Psoas muscle (tissue), 7 donors: ENCODE measurements at regions not wholly inside any gene's neighbourhood (a gene's known extent, or its start where the extent isn't known, plus 50 kb on each side); places are given as distances from the start of the nearest gene placed in this dataset.

ENCODE experiments used
- ATAC-seq, 4 donors: fragments of 200-7000 bp; cut with Tn5 transposase; one replicate each; pipeline ENCODE4 v1.9.1; 2020; ENCODE audit warnings: moderate library complexity in 3 of 4, mild to moderate bottlenecking in 2 of 4
- DNase-seq, 2 donors: peaks; one replicate each; pipeline ENCODE4 v3.0.0-alpha.2; 2020
- H3K27ac ChIP-seq: fragments of 200-600 bp; one replicate; pipeline ENCODE4 v1.8.0; 2022
- H3K27me3 ChIP-seq, 3 donors: fragments of 200-600 bp in 1 of 3; one replicate each; pipeline versions ENCODE4 v1.6.1 to v1.8.0; 2013 to 2022; ENCODE audit warnings: low read length in 2 of 3, mild to moderate bottlenecking in 2 of 3, moderate library complexity in 1 of 3; ENCODE audit not compliant: insufficient read depth in 3 of 3
- H3K36me3 ChIP-seq, 2 donors: fragments of 200-600 bp in 1 of 2; one replicate each; pipeline versions ENCODE4 v1.6.1 to v1.8.0; 2013 to 2022; ENCODE audit warnings: low read depth in 1 of 2, mild to moderate bottlenecking in 1 of 2, moderate library complexity in 1 of 2; ENCODE audit not compliant: insufficient read depth in 1 of 2
- H3K4me1 ChIP-seq: fragments of 200-600 bp; one replicate; pipeline ENCODE4 v1.8.0; 2022
- H3K4me3 ChIP-seq: fragments of 200-600 bp; one replicate; pipeline ENCODE4 v1.8.0; 2022; ENCODE audit warnings: mild to moderate bottlenecking
- H3K9me3 ChIP-seq: fragments of 200-600 bp; one replicate; pipeline ENCODE4 v1.8.0; 2022
- WGBS, 3 donors: extraction: QIAGEN DNeasy Blood & Tissue Kit; methylation state at CpG; one replicate each; pipeline versions ENCODE4 v1.1.6 to v1.1.7; 2013; 5-methylcytosine and 5-hydroxymethylcytosine counted together
- intact Hi-C, 2 donors: fragments of 100-400 bp; cut with DNase I; formaldehyde crosslinking; loops; one replicate each; pipeline versions ENCODE4 v1.11.0 to v1.14.2; 2022
- TF ChIP-seq, protein P1 (sequence below): fragments of 200-600 bp; IDR thresholded peaks from one replicate; pipeline ENCODE4 v1.8.0; 2022; ENCODE audit warnings: antibody characterized with exemption
- donor health status: healthy with polysubstance abuse.
- donor health status: DM: no; HTN: no; CAD: no; lungs with moderate emphysema.
- donor health status: Bipolar disorder and iron deficiency.
- donor health status: healthy.
- donor health status: DM: yes; HTN: yes; CAD: no.
- donor health status: DM: no; HTN: no; CAD: no.
- donor health status: DM: yes; HTN: yes; CAD: no.

DNA sequence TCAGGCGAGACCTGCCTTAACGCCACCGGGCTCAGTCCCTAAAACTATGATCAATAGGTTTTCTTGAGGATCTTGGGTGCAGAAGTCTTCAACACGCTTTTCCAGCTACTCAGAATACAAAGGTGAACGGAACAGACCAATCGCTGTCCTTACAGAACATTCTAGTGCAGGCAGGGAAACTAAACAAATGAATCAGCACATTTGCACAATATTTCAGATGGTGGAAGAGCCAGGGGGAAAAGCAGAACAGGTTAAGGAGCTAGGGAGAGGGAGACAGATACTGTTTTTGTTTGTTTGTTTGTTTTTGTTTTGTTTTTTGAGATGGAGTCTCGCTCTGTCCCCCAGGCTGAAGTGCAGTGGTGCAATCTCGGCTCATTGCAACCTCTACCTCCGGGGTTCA, 271.1 kb downstream of the TFAP2C start:
- Histone ChIP-seq H3K36me3 (no peaks in the 10 kb centered on the region), H3K4me1 (no peaks in the 10 kb centered on the region), H3K9me3 (no peaks in the 10 kb centered on the region), H3K27ac (no peak overlapping the region), H3K4me3 (no peak overlapping the region), H3K27me3 (no peaks in the 10 kb centered on the region)
- intact Hi-C loops = no loop called here
- TF ChIP-seq, protein P1, sequence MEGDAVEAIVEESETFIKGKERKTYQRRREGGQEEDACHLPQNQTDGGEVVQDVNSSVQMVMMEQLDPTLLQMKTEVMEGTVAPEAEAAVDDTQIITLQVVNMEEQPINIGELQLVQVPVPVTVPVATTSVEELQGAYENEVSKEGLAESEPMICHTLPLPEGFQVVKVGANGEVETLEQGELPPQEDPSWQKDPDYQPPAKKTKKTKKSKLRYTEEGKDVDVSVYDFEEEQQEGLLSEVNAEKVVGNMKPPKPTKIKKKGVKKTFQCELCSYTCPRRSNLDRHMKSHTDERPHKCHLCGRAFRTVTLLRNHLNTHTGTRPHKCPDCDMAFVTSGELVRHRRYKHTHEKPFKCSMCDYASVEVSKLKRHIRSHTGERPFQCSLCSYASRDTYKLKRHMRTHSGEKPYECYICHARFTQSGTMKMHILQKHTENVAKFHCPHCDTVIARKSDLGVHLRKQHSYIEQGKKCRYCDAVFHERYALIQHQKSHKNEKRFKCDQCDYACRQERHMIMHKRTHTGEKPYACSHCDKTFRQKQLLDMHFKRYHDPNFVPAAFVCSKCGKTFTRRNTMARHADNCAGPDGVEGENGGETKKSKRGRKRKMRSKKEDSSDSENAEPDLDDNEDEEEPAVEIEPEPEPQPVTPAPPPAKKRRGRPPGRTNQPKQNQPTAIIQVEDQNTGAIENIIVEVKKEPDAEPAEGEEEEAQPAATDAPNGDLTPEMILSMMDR = no peak
- ATAC-seq (no peak), DNase-seq (no peak)
- 80 to 86% (median 85%) methylated on average over 9 of the region's 9 CpGs for WGBS, 3 donors

DNA sequence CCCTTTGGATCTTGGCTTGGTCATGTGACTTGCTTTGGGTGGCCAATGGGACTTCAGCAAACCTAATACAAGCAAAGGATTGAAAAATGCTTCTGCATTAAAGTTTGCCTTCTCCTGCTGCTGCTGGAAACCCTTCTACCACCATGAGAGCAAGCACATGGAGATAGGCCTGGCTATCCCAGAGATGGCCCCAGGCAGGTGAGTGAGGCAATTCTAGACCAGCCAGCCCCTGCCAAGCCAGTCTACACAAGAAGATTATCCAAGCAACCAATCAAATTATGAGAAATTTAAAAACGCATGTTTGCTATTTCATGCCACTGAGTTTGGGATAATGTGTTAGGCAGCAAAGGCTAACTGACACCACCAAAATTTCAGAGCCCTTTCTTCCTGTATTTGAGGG, 274.3 kb downstream of the TFAP2C start:
- intact Hi-C loops = no loop called here
- H3K4me1 ChIP-seq = no peaks in the 10 kb centered on the region
- 0 to 46% (median 29%) methylated on average over 1 of the region's 1 CpG for WGBS, 3 donors

DNA sequence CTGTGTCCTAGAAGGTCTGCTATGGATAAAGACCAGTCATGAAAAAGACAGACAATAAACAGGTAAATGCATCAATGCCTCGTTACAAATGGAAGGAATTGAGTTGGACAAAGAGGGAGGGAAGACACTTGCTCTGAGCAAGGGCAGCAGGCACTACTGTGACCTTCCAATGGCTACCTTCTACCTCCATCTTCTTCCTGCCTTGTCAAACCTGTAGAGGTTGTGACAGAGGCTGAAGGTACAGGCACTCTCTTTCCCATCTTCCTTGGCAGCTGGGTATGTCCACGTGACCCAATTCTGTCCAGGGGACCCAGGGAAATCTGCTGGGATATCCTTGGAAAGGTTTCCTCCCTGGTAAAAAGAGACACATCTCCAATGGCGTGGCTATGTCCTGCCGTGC, 274.8 kb downstream of the TFAP2C start:
- 47 to 53% (median 49%) methylated on average over 4 of the region's 4 CpGs for WGBS, 3 donors
- H3K4me3 ChIP-seq = no peak overlapping the region
- no peak for ATAC-seq
- H3K4me1 ChIP-seq = no peaks in the 10 kb centered on the region
- no peaks in the 10 kb centered on the region for H3K9me3 ChIP-seq
- no peaks in the 10 kb centered on the region for H3K36me3 ChIP-seq
- TF ChIP-seq, protein P1 = no peak
- H3K27me3 ChIP-seq = peaks cover 0 to 2% (median 1%) of the 10 kb centered on the region in 3 donors
- intact Hi-C loops = no loop called here
- no peak overlapping the region for H3K27ac ChIP-seq
- no peak for DNase-seq

More for the DNA sequence above, 274.3 kb downstream of the TFAP2C start:
- Histone ChIP-seq H3K27me3 (no peaks in the 10 kb centered on the region), H3K36me3 (no peaks in the 10 kb centered on the region), H3K9me3 (no peaks in the 10 kb centered on the region), H3K4me3 (no peak overlapping the region), H3K27ac (no peak overlapping the region)
- no peak for DNase-seq
- ATAC-seq = no peak
- TF ChIP-seq, protein P1 = no peak

DNA sequence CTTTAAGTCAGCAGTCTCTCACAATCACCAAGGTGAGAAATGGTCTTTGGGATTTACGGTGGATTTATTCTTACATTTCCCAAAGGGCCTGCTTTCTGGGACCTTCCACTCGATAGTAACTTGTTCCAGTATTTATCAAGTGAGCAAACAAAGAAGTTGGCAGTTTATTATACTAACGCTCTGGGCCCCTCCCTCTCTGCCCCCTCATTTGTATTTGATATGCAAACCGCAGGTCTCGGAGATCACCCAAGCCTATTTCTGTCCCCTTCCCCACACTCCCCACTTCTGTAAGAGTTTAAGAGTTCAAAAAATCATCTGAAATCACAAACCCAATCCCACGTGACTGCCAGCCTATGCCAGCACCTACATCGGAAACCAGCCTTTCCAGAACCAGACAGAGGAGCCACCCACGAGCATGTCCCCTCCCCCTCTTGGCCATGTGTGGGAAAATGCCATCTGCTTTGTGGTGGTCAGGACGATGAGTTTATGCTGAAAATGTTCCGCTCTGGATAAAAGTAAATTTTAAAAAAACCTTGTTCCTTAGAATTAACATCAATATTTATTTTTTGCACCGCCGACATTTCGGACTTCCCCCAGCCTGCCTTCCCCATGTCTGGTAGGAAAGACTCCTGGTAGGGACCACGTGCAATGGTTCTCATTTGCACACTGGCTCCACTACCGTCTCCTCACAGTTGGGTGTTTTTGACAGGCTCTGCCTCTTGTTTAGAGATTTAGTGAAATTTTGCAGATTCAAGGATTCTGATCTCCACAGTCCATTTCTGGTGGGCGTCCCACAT, 281.0 kb downstream of the TFAP2C start:
- 49 to 54% (median 53%) methylated on average over 16 of the region's 16 CpGs for WGBS, 3 donors
- no peak for ATAC-seq

More for the DNA sequence above, 281.0 kb downstream of the TFAP2C start:
- Histone ChIP-seq H3K36me3 (no peaks in the 10 kb centered on the region), H3K4me3 (no peak overlapping the region), H3K9me3 (no peaks in the 10 kb centered on the region), H3K27me3 (peaks cover 0 to 8% (median 6%) of the 10 kb centered on the region in 3 donors), H3K4me1 (no peaks in the 10 kb centered on the region), H3K27ac (no peak overlapping the region)
- TF ChIP-seq, protein P1 = no peak
- intact Hi-C loops = no loop called here
- DNase-seq = no peak
